Upper lobe of left lung (tissue), 4 donors: ENCODE measurements at regions not wholly inside any gene's neighbourhood (a gene's known extent, or its start where the extent isn't known, plus 50 kb on each side); places are given as distances from the start of the nearest gene placed in this dataset.

Experiments
- CTCF ChIP-seq, 6 experiments: fragments of 450-650 bp in 4 of 6; fragments of 200-600 bp in 2 of 6; sonication (generic) in 2 of 6; IDR thresholded peaks; one replicate each; pipeline ENCODE4 v1.5.1; 2016 to 2019; ENCODE audit warnings: antibody characterized with exemption in 6 of 6
- POLR2AphosphoS5 ChIP-seq, 2 donors: sonication (generic); formaldehyde crosslinking; IDR thresholded peaks; one replicate each; pipeline ENCODE4 v1.5.1; 2017; ENCODE audit warnings: antibody characterized with exemption in 2 of 2

- TF ChIP-seq POLR2AphosphoS5 (IDR thresholded peaks at IDR 0.05) = no peak
- no peak for TF ChIP-seq CTCF (IDR thresholded peaks at IDR 0.05)
Observed at GRCh38 chr2:160963957-160964356, 196.3 kb upstream of the TANK start.
